ENCODE measurements at regions not wholly inside any gene's neighbourhood (a gene's known extent, or its start where the extent isn't known, plus 50 kb on each side); places are given as distances from the start of the nearest gene placed in this dataset.

- TF ChIP-seq CTCF (IDR thresholded peaks at IDR 0.05), result no peak
- Histone ChIP-seq H3K9me3 (ENCODE audit: control insufficient read depth, insufficient read depth, low read length) (peaks cover 2% of the 10 kb centered on the region), H3K27me3 (ENCODE audit: control insufficient read depth, insufficient read depth, low read length) (no peaks in the 10 kb centered on the region), H3K4me1 (ENCODE audit: control insufficient read depth, insufficient read depth, low read length) (no peaks in the 10 kb centered on the region), H3K36me3 (ENCODE audit: control insufficient read depth, insufficient read depth, low read length) (no peaks in the 10 kb centered on the region), H3K27ac (ENCODE audit: low read length) (no peak overlapping the region), H3K4me3 (ENCODE audit: low read length) (no peak overlapping the region)
- peaks cover 0 to 13% of the 10 kb centered on the region in 2 donors for H3K4me1 Mint-ChIP-seq
- H3K9me3 Mint-ChIP-seq, result no peaks in the 10 kb centered on the region
- no peaks in the 10 kb centered on the region for H3K36me3 Mint-ChIP-seq
- no peak overlapping the region for H3K4me3 Mint-ChIP-seq
- H3K27me3 Mint-ChIP-seq (ENCODE audit: low read depth in 2 of 2), result peaks cover 7 to 20% of the 10 kb centered on the region in 2 donors
- no peak for ATAC-seq
- DNase-seq, result no peak
- 94% methylated on average over 6 of the region's 6 CpGs for WGBS (ENCODE audit: insufficient coverage)
- no peak overlapping the region for H3K27ac Mint-ChIP-seq
- intact Hi-C loops (cut with micrococcal nuclease), result no loop called here
Observed at GRCh38 chr12:94786906-94787305, 136.5 kb upstream of the TMCC3 start.

- Histone ChIP-seq H3K27ac (ENCODE audit: low read length) (no peak overlapping the region), H3K4me3 (ENCODE audit: low read length) (no peak overlapping the region), H3K9me3 (ENCODE audit: control insufficient read depth, insufficient read depth, low read length) (peaks cover 2% of the 10 kb centered on the region), H3K4me1 (ENCODE audit: control insufficient read depth, insufficient read depth, low read length) (no peaks in the 10 kb centered on the region), H3K36me3 (ENCODE audit: control insufficient read depth, insufficient read depth, low read length) (no peaks in the 10 kb centered on the region), H3K27me3 (ENCODE audit: control insufficient read depth, insufficient read depth, low read length) (no peaks in the 10 kb centered on the region)
- no peaks in the 10 kb centered on the region for H3K9me3 Mint-ChIP-seq
- peaks cover 11 to 24% of the 10 kb centered on the region in 2 donors for H3K27me3 Mint-ChIP-seq (ENCODE audit: low read depth in 2 of 2)
- H3K4me3 Mint-ChIP-seq, result no peak overlapping the region
- ATAC-seq (no peak), DNase-seq (no peak)
- no peaks in the 10 kb centered on the region for H3K36me3 Mint-ChIP-seq
- no peaks in the 10 kb centered on the region for H3K4me1 Mint-ChIP-seq
- 43% methylated on average over 1 of the region's 1 CpG for WGBS (ENCODE audit: insufficient coverage)
- no peak overlapping the region for H3K27ac Mint-ChIP-seq
- intact Hi-C loops (cut with micrococcal nuclease), result no loop called here
- TF ChIP-seq CTCF (IDR thresholded peaks at IDR 0.05), result no peak
Observed at GRCh38 chr12:94783862-94784261, 133.5 kb upstream of the TMCC3 start.

- no peaks in the 10 kb centered on the region for H3K9me3 Mint-ChIP-seq
- no peak for TF ChIP-seq CTCF (IDR thresholded peaks at IDR 0.05)
- peaks cover 2% of the 10 kb centered on the region for H3K9me3 ChIP-seq (ENCODE audit: control insufficient read depth, insufficient read depth, low read length)
- H3K27ac Mint-ChIP-seq, result no peak overlapping the region
- no peaks in the 10 kb centered on the region for H3K27me3 ChIP-seq (ENCODE audit: control insufficient read depth, insufficient read depth, low read length)
- no peak for DNase-seq
- H3K36me3 ChIP-seq (ENCODE audit: control insufficient read depth, insufficient read depth, low read length), result no peaks in the 10 kb centered on the region
- peaks cover 11 to 24% of the 10 kb centered on the region in 2 donors for H3K27me3 Mint-ChIP-seq (ENCODE audit: low read depth in 2 of 2)
- ATAC-seq, result no peak
- no peak overlapping the region for H3K4me3 ChIP-seq (ENCODE audit: low read length)
- no peaks in the 10 kb centered on the region for H3K36me3 Mint-ChIP-seq
- no peak overlapping the region for H3K4me3 Mint-ChIP-seq
- 79% methylated on average over 2 of the region's 3 CpGs for WGBS (ENCODE audit: insufficient coverage)
- no peaks in the 10 kb centered on the region for H3K4me1 ChIP-seq (ENCODE audit: control insufficient read depth, insufficient read depth, low read length)
- no peak overlapping the region for H3K27ac ChIP-seq (ENCODE audit: low read length)
- no peaks in the 10 kb centered on the region for H3K4me1 Mint-ChIP-seq
- intact Hi-C loops (cut with micrococcal nuclease), result no loop called here
Observed at GRCh38 chr12:94783343-94783742, 133.0 kb upstream of the TMCC3 start.

GRCh38 chr12:94781835-94782234, 131.5 kb upstream of the TMCC3 start:
- TF ChIP-seq CTCF (IDR thresholded peaks at IDR 0.05), result no peak
- DNase-seq (no peak), ATAC-seq (no peak)
- Mint-ChIP-seq H3K4me3 (no peak overlapping the region), H3K9me3 (no peaks in the 10 kb centered on the region), H3K27ac (no peak overlapping the region), H3K4me1 (no peaks in the 10 kb centered on the region), H3K36me3 (no peaks in the 10 kb centered on the region), H3K27me3 (ENCODE audit: low read depth in 2 of 2) (peaks cover 17 to 24% of the 10 kb centered on the region in 2 donors)
- Histone ChIP-seq H3K36me3 (ENCODE audit: control insufficient read depth, insufficient read depth, low read length) (no peaks in the 10 kb centered on the region), H3K4me3 (ENCODE audit: low read length) (no peak overlapping the region), H3K9me3 (ENCODE audit: control insufficient read depth, insufficient read depth, low read length) (peaks cover 2% of the 10 kb centered on the region), H3K4me1 (ENCODE audit: control insufficient read depth, insufficient read depth, low read length) (no peaks in the 10 kb centered on the region), H3K27ac (ENCODE audit: low read length) (no peak overlapping the region), H3K27me3 (ENCODE audit: control insufficient read depth, insufficient read depth, low read length) (no peaks in the 10 kb centered on the region)
- WGBS (ENCODE audit: insufficient coverage), result 81% methylated on average over 2 of the region's 2 CpGs
- intact Hi-C loops (cut with micrococcal nuclease), result no loop called here
